Adrenal gland (tissue), 9 donors: ENCODE measurements at regions not wholly inside any gene's neighbourhood (a gene's known extent, or its start where the extent isn't known, plus 50 kb on each side); places are given as distances from the start of the nearest gene placed in this dataset.

ENCODE experiments used
- DNase-seq, 7 donors: peaks; one replicate each; pipeline ENCODE4 v3.0.0-alpha.2; 2019 to 2020
- H3K27ac ChIP-seq, 5 donors: fragments of 200-600 bp; sonication (generic) in 4 of 5; 1 replicate in 3 of 5; 2 replicates in 2 of 5; pipeline versions ENCODE4 v1.5.1 to v1.8.0; 2016 to 2020; ENCODE audit warnings: mild to moderate bottlenecking in 1 of 5
- H3K27me3 ChIP-seq: fragments of 200-600 bp; 2 replicates; pipeline ENCODE4 v1.8.0; 2021
- H3K36me3 ChIP-seq, 2 donors: fragments of 200-600 bp; replicated peaks in 1 of 2; 1 replicate in 1 of 2; 2 replicates in 1 of 2; pipeline versions ENCODE4 v1.5.1 to v1.8.0; 2018 to 2022
- H3K4me1 ChIP-seq, 2 donors: fragments of 200-600 bp; replicated peaks in 1 of 2; 1 replicate in 1 of 2; 2 replicates in 1 of 2; pipeline versions ENCODE4 v1.5.1 to v1.8.0; 2018 to 2021
- H3K4me3 ChIP-seq, 4 donors: fragments of 200-600 bp; sonication (generic) in 3 of 4; one replicate each; pipeline ENCODE4 v1.5.1; 2016 to 2018
- H3K9me3 ChIP-seq, 3 donors: fragments of 200-600 bp; sonication (generic) in 1 of 3; replicated peaks in 1 of 3; 1 replicate in 2 of 3; 2 replicates in 1 of 3; pipeline versions ENCODE4 v1.5.1 to v1.8.0; 2016 to 2021
- POLR2A ChIP-seq, 2 donors: fragments of 450-650 bp; IDR thresholded peaks; one replicate each; pipeline ENCODE4 v1.6.1; 2017; ENCODE audit warnings: antibody characterized with exemption in 2 of 2, mild to moderate bottlenecking in 2 of 2, moderate library complexity in 1 of 2
- WGBS, 4 donors: extraction: QIAGEN DNeasy Blood & Tissue Kit in 2 of 4; methylation state at CpG; one replicate each; pipeline versions ENCODE4 v1.1.5 to v1.1.7; 2013 to 2017; 5-methylcytosine and 5-hydroxymethylcytosine counted together
- intact Hi-C, 2 donors: fragments of 100-400 bp; cut with DNase I; formaldehyde crosslinking; loops; one replicate each; pipeline versions ENCODE4 v1.14.1 to v1.15.0; 2022 to 2023
- TF ChIP-seq, protein P1 (sequence below), 6 experiments: fragments of 450-650 bp in 4 of 6; fragments of 200-600 bp in 2 of 6; sonication (generic) in 1 of 6; IDR thresholded peaks; 1 replicate in 5 of 6; 2 replicates in 1 of 6; pipeline versions ENCODE4 v1.5.1 to v1.8.0; 2016 to 2021; ENCODE audit warnings: antibody characterized with exemption in 6 of 6, mild to moderate bottlenecking in 2 of 6, moderate library complexity in 1 of 6
- donor health status: healthy with polysubstance abuse.
- donor health status: Bipolar disorder and iron deficiency.
- donor health status: DM: yes; HTN: yes; CAD: no.
- donor health status: DM: no; HTN: no; CAD: no.
- donor health status: DM: no; HTN: no; CAD: no.

DNA sequence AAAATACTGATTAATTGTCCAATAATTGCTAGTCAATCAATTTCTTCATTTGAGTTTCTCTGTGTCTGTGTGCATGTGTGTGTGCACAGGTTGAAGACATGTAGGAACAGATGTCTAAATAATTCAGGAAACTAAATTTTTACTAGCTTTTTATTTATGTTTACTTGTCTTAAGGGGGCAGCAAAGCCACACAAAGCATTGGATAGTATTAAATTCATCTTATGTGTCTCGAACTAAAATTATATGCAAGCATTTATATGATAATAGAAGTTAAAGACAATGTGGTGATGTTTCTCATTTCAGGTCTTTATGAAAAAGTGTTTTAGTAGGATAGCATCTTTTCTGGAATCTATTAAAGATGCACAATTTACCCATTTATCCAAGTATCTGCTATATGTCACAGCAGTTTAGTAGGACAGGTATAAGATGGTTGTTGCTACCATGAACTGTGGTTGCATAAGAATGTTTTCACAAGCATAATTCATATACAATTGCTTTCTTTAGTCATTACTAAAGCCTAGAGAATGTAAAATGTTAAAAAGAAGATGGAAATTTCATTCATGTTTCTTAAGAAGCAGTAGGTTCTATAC, 784.6 kb upstream of the NUDT12 start:
- intact Hi-C loops, result no loop called here
- DNase-seq, result peak in 1 of 7 donors; percentile 19
- no peaks in the 10 kb centered on the region for H3K27me3 ChIP-seq

GRCh38 chr5:104345222-104346016, 782.8 kb upstream of the NUDT12 start:
- 60 to 70% (median 63%) methylated on average over 7 of the region's 7 CpGs for WGBS, 4 donors
- intact Hi-C loops, result no loop called here
- Histone ChIP-seq H3K4me1 (no peaks in the 10 kb centered on the region), H3K9me3 (no peaks in the 10 kb centered on the region), H3K4me3 (no peak overlapping the region), H3K27ac (no peak overlapping the region), H3K27me3 (no peaks in the 10 kb centered on the region), H3K36me3 (no peaks in the 10 kb centered on the region)
- DNase-seq, result no peak
- TF ChIP-seq POLR2A (IDR thresholded peaks at IDR 0.05), result no peak

More for the DNA sequence above, 784.6 kb upstream of the NUDT12 start:
- Histone ChIP-seq H3K36me3 (no peaks in the 10 kb centered on the region), H3K9me3 (no peaks in the 10 kb centered on the region), H3K4me3 (no peak overlapping the region), H3K4me1 (no peaks in the 10 kb centered on the region), H3K27ac (no peak overlapping the region)
- 7 to 12% (median 9%) methylated on average over 1 of the region's 1 CpG for WGBS, 4 donors
- TF ChIP-seq, protein P1, sequence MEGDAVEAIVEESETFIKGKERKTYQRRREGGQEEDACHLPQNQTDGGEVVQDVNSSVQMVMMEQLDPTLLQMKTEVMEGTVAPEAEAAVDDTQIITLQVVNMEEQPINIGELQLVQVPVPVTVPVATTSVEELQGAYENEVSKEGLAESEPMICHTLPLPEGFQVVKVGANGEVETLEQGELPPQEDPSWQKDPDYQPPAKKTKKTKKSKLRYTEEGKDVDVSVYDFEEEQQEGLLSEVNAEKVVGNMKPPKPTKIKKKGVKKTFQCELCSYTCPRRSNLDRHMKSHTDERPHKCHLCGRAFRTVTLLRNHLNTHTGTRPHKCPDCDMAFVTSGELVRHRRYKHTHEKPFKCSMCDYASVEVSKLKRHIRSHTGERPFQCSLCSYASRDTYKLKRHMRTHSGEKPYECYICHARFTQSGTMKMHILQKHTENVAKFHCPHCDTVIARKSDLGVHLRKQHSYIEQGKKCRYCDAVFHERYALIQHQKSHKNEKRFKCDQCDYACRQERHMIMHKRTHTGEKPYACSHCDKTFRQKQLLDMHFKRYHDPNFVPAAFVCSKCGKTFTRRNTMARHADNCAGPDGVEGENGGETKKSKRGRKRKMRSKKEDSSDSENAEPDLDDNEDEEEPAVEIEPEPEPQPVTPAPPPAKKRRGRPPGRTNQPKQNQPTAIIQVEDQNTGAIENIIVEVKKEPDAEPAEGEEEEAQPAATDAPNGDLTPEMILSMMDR (IDR thresholded peaks at IDR 0.05), result peak; percentile 17 to 52 (median 42)
- no peak for TF ChIP-seq POLR2A (IDR thresholded peaks at IDR 0.05)

DNA sequence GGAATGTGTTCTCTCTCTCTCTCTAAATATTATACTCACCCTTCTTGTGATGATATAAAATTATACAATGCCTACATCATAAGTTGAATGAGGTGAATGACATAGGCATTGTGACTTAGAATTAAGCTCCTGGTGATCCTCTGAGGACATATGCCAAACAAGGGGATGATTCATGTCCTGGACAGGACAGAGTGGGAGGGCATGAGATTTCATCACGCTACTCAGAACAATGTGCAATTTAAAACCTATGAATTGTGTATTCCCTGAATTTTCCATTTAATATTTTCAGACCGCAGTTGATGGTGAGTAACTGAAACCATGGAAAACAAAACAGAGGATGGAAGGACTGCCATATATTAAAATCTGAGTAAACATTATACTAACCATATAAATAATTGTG, 782.2 kb upstream of the NUDT12 start:
- 51 to 75% (median 65%) methylated on average over 2 of the region's 2 CpGs for WGBS, 4 donors
- Histone ChIP-seq H3K4me3 (no peak overlapping the region), H3K9me3 (no peaks in the 10 kb centered on the region), H3K4me1 (no peaks in the 10 kb centered on the region), H3K27me3 (no peaks in the 10 kb centered on the region), H3K27ac (no peak overlapping the region), H3K36me3 (no peaks in the 10 kb centered on the region)
- DNase-seq, result no peak
- TF ChIP-seq, protein P1 (IDR thresholded peaks at IDR 0.05), result no peak
- TF ChIP-seq POLR2A (IDR thresholded peaks at IDR 0.05), result no peak
- intact Hi-C loops, result no loop called here

DNA sequence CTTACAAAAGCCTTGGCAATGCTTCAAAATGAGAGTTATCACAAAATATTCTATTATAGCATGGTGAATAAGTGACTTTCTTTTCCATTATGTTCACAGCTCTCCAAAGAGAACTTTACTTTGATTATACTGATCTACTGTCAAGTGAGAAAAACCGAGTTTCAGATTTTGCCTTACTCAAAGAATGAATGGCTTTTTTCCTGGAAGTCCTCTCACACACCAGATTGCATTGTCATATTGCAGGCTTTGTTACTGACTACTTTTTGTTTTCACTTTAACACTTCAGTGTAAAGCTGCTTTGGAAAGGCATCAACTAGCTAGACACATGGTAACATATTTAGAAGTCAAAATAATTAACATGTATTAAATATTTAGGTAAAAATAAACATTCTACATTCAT, 765.2 kb upstream of the NUDT12 start:
- Histone ChIP-seq H3K4me1 (no peaks in the 10 kb centered on the region), H3K27ac (no peak overlapping the region), H3K36me3 (no peaks in the 10 kb centered on the region), H3K4me3 (no peak overlapping the region), H3K9me3 (no peaks in the 10 kb centered on the region), H3K27me3 (no peaks in the 10 kb centered on the region)
- no peak for DNase-seq
- intact Hi-C loops, result no loop called here
- 41 to 52% (median 49%) methylated on average over 1 of the region's 1 CpG for WGBS, 4 donors
- TF ChIP-seq, protein P1 (IDR thresholded peaks at IDR 0.05), result no peak
- no peak for TF ChIP-seq POLR2A (IDR thresholded peaks at IDR 0.05)
